Upper lobe of left lung (tissue), 4 donors: ENCODE measurements at regions not wholly inside any gene's neighbourhood (a gene's known extent, or its start where the extent isn't known, plus 50 kb on each side); places are given as distances from the start of the nearest gene placed in this dataset.

Experiments
- CTCF ChIP-seq, 6 experiments: fragments of 450-650 bp in 4 of 6; fragments of 200-600 bp in 2 of 6; sonication (generic) in 2 of 6; IDR thresholded peaks; one replicate each; pipeline ENCODE4 v1.5.1; 2016 to 2019; ENCODE audit warnings: antibody characterized with exemption in 6 of 6
- EP300 ChIP-seq, 4 donors: sonication (generic); formaldehyde crosslinking; IDR thresholded peaks; one replicate each; pipeline ENCODE4 v1.5.1; 2017; ENCODE audit warnings: antibody characterized with exemption in 4 of 4, control low read depth in 2 of 4
- POLR2A ChIP-seq, 4 donors: fragments of 450-650 bp; IDR thresholded peaks; one replicate each; pipeline ENCODE4 v1.5.1; 2016 to 2017; ENCODE audit warnings: antibody characterized with exemption in 4 of 4, mild to moderate bottlenecking in 2 of 4

GRCh38 chrY:19947702-19948101, 203.2 kb upstream of the KDM5D start:
- no peak for TF ChIP-seq CTCF (IDR thresholded peaks at IDR 0.05)
- no peak for TF ChIP-seq POLR2A (IDR thresholded peaks at IDR 0.05)
- TF ChIP-seq EP300 (IDR thresholded peaks at IDR 0.05): no peak
